ENCODE measurements at regions not wholly inside any gene's neighbourhood (a gene's known extent, or its start where the extent isn't known, plus 50 kb on each side); places are given as distances from the start of the nearest gene placed in this dataset.

GRCh38 chr5:1660511-1660910 lies 136.8 kb upstream of the LPCAT1 start:
- TF ChIP-seq YY1 (IDR thresholded peaks at IDR 0.05; ENCODE audit: insufficient read depth, insufficient read length) (no peak), SUZ12 (IDR thresholded peaks at IDR 0.05; ENCODE audit: extremely low read depth, insufficient read depth, insufficient read length) (no peak)
